HG03280 (cell line): ENCODE measurements at regions not wholly inside any gene's neighbourhood (a gene's known extent, or its start where the extent isn't known, plus 50 kb on each side); places are given as distances from the start of the nearest gene placed in this dataset.

Experiments
- ATAC-seq: cut with Tn5 transposase; IDR thresholded peaks from one replicate; pipeline ENCODE4 v1.9.1; 2021; ENCODE audit warnings: mild to moderate bottlenecking, moderate library complexity; ENCODE audit not compliant: unreplicated experiment

DNA sequence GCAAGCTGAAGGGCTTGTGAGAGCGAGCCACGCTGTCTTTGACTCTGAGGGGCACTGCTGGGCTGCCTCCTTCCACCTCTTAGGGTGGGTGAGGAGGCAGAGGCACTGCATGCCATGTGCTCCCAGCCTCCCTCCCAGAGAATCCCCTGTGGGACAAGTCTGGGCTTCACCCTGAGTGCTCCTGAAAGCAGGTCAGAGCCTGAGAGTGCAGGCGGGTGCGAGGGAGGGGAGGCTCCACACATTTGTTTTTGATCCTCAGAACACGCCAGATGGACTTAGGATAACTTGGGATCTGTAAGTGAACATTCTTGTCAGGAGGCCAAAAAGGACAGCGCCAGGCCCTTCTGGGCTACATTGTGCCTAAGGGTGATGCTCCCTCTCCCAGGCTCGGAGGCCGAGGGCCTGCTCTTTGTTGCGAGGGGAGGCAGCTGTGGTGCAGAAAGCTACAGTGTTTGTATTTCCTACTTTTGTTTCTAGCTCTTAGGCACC is 155.4 kb downstream of the TMX1 start:
- ATAC-seq: no peak

- no peak for ATAC-seq
These were observed 156.3 kb downstream of the TMX1 start for GRCh38 chr14:51396222-51396815.

- no peak for ATAC-seq
These were observed 158.9 kb downstream of the TMX1 start for GRCh38 chr14:51398898-51399297.

GRCh38 chr14:51400139-51400538 is 160.1 kb downstream of the TMX1 start:
- no peak for ATAC-seq

GRCh38 chr14:51401272-51401671 is 161.2 kb downstream of the TMX1 start:
- no peak for ATAC-seq

DNA sequence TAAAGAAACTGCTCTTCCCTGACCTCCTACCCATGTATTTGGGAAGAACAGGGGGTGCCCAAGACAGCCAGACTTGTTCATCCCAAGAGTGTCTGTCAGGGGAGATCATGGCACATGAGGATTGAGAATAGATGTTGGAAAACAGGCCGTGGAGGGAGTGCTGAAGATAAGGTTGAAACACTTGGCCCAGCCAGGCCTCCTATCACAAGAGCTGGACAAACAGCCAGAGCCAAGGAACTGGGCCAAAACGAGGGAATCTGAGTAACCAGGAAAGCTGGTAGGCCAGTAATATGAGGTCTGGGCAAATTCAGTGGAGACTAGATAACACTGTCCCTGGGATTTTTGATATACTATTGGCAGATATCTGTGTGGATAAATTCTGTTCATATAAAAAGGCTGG is 161.7 kb downstream of the TMX1 start:
- no peak for ATAC-seq

DNA sequence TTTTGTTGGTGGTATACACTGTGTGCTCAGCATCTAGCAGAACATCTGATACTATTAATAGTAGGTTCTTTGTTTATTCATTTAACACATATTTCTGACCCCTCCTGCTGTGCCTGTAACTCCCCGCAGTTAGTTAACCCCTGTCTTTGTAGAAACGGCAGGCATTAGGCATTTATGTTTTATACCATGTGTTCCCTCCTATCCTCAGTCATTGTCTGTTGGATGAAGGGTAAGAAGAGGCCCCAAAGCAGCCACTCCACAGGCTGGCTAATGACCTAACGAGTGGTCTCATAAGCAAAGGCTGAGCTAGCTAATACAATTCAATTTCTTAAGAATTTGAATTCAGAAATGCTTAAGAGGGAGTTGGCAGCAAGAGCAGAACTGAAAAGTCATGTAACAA is 170.8 kb downstream of the TMX1 start:
- ATAC-seq: no peak

GRCh38 chr14:51419685-51420084 is 179.6 kb downstream of the TMX1 start:
- no peak for ATAC-seq

- no peak for ATAC-seq
These were observed 182.7 kb downstream of the TMX1 start for GRCh38 chr14:51422704-51423103.

GRCh38 chr14:51424041-51424440 is 184.0 kb downstream of the TMX1 start:
- ATAC-seq: no peak

DNA sequence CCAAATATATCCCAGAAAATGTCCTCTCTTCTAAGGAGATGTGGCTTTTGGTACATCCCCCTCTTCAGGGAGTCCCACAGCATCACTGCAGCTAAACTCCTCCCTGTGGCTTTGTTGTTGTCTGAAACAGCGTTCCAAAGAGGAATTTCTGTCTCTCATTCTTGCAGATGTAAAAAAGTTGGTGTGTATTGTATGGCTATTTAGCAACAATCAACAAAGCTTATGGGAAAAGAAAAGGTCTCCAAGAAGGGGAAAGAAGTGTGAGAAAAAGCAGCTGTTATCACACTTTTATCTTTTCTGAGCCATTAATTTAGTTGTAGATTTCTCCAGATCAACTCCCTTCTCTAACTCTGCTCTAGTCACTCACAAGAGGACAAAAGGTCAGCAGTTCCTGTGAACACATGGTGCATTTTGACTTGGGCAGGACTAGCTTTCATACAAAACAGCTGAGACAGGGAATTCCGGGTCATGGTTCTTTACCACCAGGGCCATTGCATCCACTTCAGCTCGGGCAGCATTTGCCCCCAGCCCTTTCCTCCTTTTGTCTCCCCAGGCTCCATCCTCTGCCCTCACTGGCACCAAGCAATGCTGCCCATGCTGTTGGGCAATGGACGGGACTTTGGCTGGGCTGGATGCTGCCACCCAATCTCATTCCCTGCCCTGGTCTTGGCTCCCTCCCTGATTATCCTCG is 184.7 kb downstream of the TMX1 start:
- no peak for ATAC-seq

GRCh38 chr14:51428981-51429380 is 188.9 kb downstream of the TMX1 start:
- ATAC-seq: no peak

GRCh38 chr14:51430079-51430478 is 190.0 kb downstream of the TMX1 start:
- ATAC-seq: no peak

DNA sequence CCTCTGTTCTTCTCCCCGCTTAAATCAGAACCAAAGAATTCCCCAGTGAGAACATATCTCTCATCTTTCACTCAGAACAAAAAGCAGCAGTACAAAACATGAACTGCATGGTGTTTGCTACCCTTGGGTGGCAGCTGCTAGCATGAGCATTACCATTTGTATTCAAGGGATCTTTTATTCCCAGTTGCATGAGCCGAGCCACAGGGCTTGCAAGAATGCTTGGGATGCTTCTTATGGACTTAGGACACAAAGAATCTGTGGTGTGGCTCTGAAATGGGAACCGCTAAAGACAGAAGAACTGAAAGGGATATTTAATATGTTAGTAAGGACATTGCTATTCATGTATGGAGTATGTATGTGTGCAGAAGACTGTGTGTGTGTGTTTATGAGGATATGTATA is 190.6 kb downstream of the TMX1 start:
- no peak for ATAC-seq

DNA sequence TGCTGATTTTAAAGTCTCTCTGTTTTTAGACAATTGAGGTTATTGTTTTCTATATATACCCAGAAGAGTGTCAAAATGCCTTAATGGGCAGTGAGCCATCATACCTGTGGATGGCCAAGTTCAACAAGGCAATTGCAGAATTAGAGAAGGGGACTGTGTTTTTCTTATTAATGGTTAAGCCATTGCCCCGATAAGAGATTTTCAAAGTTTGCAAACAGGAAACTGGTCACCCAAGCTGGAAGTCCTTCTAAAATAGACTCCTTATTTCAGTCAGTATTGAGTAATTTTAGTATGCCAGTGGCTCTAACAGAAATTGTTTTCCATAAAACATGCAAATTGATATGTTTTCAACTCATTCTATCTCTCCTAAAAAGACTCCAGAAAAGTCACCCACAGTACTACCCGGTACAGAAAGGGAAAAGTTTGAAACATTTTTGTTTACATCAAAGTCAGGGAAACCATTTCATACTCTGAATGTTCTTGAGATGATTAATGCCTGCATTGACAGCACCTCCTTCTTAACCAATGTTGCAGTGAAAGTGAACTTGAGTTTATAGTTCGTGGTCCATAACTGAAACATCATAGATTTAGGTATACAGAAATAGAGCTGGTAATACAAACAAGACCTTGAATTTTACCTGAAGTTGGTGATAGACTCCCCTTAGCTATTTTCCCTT is 191.1 kb downstream of the TMX1 start:
- no peak for ATAC-seq

DNA sequence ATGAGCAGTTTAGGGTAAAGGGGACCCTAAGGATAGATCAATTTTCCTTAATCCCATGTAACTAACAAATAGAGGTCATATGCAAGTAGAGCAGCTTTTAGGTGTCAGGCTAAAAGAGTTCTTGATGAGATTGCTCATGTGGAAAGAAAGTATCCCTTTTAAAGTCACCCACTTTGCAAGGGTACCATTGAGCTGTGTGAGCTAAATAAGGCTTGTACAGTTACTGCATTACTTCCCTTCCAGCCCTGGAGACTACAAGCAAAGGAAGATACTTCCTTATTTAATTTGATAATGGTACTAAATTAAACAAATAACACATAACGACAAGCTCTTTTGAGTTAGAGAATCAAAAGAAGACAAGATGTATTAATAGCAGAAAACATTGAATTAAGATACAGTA is 191.7 kb downstream of the TMX1 start:
- no peak for ATAC-seq

DNA sequence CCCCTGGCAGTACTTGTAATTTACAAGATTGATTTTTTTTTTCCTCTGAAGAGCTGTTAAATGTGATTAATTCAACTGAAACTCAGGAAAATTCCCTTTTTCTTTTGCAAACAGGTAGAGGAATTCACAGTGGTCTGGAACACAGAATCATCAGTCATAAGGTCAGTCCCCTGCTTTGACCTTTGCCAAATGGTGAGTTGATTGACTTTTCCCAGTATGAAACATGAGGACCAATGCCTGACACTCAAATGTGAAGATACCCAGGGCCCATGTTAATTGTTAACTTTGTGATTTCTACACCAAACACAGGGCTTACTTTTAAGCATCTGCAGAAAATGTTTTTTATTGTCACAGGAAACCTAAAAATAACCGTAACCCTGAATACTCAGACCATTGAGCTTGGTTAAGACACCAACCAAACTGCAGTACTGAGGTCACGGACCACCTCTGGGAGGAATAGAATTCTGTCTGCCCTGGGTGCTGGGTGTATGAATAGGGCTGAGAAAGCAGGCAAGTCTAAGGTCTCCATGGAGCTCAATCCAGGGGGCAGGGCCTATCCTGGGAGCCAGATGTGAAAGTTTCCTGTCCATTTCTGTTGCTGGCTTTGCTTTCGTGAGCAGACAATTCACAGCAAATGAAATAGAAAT is 192.4 kb downstream of the TMX1 start:
- ATAC-seq: no peak

DNA sequence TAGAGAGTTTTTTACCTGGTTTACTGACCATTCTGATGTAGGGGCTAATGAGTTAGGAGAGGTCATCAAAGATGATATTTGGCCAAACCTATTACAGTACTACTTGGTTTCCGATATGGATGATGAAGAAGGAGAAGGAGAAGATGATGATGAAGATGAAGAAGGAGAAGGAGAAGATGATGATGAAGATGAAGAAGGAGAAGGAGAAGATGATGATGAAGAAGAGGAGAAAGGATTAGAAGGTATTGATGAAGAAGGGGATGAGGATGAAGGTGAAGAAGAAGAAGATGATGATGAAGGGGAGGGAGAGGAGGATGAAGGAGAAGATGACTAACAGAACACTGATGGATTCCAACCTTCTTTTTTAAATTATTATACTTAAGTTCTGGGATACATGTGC is 196.6 kb downstream of the TMX1 start:
- ATAC-seq: no peak

GRCh38 chr14:51439896-51440295 is 199.8 kb downstream of the TMX1 start:
- no peak for ATAC-seq

DNA sequence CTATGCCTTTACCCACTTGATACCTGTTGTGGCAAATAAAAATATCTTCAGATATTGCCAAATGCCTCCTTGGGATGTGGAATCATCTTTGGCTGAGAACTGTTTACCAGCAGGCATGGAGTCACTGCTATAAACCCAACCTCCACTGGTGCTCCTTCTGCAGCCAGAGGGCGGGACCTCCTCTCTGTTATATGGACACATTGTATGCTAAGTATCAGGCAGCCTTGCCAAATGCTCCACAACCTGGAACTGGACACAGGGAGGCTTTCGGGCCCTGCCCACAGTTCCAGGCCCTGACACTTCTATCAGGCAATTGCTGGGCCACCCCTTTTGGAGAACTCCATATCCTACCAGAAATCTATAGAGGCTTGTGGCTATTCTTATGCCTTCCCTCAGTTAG is 201.0 kb downstream of the TMX1 start:
- ATAC-seq: no peak

DNA sequence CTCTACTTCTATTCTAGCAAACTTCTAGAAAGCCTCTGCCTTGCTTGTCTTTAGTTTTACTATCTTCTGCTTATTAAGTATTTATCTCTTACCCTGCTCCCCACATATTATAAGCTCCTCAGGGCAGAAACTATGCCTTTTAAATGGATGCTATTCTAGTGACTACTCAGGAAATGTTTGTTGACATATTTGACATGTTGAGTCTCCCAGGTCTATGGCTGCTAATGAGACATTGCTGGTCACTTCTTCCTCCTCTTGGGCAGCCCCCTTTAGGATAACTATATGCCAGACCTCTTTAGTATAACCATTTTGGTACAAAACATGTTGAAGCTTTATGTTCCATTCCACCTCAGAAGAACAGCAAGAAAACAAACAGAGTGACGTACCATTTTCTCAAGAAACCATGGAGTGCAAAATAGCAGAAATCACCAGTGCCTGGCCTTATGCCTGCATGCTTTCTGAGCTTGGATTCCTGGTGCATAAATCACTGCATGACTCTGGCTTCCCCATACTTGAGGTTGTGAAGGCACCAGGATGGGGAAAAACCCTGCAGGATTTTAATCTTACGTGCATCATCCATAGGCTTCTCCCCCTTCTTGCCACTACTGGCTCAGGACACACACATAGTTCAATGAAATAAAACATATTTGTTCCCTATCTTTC is 202.6 kb downstream of the TMX1 start:
- no peak for ATAC-seq
